ENCODE measurements at regions not wholly inside any gene's neighbourhood (a gene's known extent, or its start where the extent isn't known, plus 50 kb on each side); places are given as distances from the start of the nearest gene placed in this dataset.

DNA sequence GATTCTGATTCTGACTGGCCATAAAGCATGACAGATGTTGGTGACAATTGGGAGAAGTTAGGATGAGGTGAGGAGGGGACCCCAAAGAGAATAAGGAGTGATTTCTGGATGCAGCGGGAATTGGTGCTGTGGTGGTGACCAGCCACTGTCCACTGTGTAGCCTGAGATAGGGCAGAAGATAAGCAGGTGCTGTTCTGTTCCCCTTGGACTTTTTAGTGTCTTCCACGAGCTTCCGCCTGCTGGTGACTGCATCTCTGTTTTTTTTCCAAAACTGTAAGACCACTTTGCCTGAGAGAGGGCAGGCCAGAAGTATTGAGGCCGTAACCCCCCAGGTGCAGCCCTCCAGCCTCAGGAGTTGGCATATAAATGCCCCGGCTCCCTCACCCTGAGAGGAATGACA, 161.2 kb upstream of the MYL2 start:
- DNase-seq (ENCODE audit: low read depth, low spot score) = no peak

DNA sequence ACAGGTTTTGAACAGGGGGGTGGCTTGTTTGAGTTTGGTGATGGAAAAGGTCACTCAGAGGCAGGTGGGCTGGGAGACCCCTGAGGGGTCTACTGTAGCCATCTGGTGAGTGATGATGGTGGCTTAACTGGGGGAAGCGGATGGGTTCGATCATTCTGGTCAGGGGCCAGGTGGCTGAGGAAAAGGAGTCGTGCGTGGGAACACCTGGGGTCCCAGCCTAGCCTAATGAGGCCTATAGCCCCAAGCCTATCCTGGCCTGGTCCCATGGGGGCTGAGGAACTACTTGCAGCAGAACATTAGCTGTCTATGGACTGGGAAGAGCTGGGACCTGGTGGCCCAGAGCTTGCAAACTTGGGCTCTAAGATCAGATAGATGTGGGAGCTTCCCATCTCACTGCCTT, 158.4 kb upstream of the MYL2 start:
- DNase-seq (ENCODE audit: low read depth, low spot score) = no peak

DNA sequence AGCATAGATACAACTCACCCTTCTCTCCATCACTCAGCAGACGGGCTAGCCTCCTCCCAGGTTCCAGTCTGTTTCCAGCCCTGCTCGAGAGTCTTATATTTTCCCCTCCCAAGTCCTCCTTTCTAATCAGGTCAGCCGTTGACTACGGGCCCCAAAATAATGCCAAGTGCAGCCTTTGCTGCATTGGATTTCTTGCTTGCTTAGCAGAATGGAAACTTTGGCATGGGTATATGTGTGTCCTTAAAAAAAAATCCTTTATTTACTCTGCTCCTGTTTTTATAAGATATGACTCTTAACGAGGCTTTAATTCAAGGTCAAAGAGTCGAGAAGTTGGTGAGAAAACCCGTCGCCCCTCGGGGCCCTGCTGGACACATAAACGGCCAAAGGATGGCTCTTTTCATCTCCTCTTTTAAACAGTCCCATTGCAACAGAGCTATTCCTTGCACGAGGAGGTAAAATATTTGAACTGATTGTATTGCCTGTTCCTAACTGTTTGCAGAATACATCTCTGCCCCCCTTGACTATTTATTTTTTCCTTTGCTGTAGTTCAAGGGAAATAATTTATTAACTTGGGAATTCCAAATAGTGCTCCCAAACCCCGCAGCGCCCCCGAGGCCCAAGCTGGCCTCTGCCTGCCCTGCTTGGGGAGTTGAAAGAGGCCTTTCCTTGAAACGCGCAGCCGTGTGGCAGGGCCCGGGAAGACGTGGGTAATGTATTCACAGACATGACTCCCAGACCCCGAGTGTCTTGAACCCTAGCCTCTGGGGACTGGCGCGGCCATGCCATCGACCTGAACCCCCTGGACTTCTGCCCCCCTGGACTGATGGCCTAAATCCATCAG, 156.5 kb upstream of the MYL2 start:
- no peak for DNase-seq (ENCODE audit: low read depth, low spot score)

DNA sequence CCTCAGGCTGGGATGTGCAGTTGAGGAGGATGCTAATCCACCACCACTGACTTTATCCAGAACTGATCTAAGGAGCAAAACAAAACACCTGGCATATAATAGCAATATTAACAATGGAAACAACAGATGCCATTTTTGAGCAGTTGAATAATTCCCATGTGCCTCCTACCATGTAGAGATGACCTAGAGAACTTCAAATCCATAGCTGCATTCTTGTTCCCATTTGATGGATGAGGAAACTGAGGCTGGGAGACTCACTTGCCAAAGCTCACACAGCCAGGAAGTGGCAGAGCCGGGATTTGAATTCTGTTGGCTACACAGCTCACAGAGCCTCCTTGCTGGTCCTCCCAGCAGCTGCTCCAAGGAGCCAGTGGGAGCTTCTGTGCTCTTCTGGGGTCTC, 155.8 kb upstream of the MYL2 start:
- no peak for DNase-seq (ENCODE audit: low read depth, low spot score)

DNA sequence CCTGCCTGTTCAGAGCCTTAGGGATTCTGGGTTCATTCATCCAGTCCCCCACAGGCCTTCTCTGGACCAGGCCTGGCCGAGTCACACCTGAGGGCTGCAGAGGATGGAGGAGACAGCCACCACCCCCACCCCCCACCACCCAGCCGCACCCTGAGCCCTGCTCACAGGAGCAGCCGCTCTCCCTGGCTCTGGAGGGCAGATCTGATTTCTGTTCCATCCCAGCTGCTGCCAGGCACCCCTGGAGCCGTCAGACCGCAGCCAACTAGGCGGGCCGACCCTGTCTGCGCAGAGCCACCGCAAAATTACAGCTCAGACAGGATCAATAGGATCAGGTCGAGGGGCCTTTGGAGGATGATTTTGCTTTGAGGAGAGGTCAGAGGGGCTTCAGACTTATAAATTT, 154.6 kb upstream of the MYL2 start:
- DNase-seq (ENCODE audit: low read depth, low spot score) = no peak

DNA sequence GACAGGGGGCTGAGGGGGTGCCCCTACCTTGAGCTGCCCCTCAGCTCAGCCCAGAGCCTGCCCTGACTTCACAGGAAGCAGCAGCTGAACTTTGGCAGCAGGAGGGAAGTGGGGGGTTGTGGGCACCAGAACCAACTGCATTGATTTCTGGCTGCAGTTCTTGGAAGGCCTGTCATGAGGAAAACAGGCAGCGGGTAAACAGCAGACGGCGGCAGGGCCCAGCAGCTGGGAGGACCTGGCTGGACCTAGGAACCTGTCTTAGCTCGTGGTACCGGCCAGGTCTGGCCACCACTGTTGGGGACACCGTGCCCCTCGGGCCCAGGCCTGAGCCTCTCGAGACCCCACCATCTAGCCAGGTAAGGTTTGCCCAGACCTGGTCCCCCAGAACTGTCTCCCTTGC, 154.2 kb upstream of the MYL2 start:
- no peak for DNase-seq (ENCODE audit: low read depth, low spot score)

DNA sequence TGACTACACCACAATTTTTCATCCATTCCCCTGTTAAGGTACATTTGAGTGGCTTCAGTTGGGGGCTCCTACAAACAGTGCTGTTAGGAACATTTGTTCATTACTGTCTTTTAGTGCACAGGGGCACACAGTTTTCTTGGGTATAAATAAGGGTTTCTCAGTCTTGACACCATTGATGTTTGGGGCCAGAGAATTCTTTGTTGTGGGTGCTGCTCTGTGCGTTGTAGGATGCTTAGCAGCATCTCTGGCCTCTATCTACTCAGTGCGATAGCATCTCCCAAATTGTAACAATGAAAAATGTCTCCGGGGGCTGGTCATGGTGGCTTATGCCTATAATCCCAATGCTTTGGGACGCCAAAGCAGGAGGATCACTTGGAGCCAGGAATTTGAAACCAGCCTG, 153.0 kb upstream of the MYL2 start:
- no peak for DNase-seq (ENCODE audit: low read depth, low spot score)

DNA sequence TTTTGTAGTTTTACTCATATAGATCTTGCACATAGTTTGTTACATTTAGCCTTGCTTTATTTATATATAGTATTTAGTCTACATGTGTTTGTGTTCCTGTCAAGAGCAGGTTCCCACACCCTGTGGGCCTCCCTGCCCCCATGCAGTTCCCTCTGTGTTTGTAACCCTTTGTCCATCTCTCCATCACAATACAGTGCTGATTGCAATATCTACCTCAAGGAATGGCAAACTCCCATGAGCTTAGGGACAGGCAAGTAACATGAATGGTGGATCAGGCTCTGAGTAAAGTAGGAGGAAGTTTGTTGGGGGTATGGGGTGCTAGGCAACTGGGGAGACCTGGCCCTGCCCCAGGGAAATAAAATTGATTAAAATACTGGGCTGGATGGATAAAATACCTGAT, 151.9 kb upstream of the MYL2 start:
- DNase-seq (ENCODE audit: low read depth, low spot score) = peak; percentile 15

DNA sequence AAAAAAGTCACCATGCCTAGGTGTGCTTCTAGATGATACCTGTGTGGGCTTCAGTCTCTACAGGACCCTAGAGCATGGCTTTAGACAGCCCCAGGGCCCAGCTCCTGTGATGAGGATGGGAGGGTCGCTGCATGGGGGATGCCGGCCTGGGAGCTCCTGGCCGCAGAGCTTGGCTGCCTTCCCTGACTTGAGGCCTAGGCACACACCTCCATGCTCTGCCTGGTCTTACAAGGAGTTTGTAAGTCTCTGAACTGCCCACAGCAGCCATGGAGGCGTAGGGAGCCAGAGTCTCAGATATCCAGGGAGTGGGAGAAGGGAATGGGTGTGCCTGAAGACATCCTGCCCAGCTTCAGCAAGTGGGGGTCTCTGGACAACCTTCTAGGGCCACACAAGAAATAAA, 149.5 kb upstream of the MYL2 start:
- DNase-seq (ENCODE audit: low read depth, low spot score) = no peak

DNA sequence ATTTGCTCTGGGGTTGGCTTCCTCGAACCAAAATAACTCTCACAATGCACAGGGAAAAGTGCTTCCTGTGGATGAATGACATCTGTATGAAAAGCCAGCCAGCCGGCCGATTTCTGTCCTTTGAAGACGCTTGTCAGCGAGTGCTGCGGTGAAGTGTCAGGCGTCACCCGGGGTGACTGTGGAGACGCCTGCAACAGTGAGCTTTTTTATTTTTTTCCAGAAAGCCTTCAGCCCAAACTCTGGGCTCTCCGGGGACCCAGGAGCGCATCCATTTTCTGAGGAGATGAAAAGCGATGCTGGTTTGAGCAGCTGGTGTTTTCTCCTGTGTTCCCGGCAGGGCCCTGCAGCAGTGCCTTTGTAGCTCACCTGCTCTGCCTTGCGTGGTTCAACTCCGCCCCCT, 147.9 kb upstream of the MYL2 start:
- DNase-seq (ENCODE audit: low read depth, low spot score) = no peak

DNA sequence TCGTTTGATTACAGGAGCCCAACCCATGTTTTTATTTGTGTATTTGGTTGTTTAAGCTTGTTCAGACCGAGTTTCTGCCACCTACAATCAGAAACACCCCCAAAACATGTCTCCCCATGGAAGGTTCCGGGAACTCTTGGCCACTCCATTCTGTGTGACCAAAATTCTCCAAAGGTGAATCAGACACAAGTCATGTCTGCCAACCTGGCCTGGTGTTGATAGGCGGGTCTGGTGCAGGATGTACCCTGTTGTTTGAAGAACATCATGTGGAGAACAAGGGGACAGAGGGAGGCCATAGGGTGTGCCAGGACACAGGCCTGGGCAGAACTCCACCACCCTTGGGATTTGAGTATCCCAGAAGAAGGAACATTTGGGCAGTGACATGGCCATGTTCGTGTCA, 147.1 kb upstream of the MYL2 start:
- no peak for DNase-seq (ENCODE audit: low read depth, low spot score)

DNA sequence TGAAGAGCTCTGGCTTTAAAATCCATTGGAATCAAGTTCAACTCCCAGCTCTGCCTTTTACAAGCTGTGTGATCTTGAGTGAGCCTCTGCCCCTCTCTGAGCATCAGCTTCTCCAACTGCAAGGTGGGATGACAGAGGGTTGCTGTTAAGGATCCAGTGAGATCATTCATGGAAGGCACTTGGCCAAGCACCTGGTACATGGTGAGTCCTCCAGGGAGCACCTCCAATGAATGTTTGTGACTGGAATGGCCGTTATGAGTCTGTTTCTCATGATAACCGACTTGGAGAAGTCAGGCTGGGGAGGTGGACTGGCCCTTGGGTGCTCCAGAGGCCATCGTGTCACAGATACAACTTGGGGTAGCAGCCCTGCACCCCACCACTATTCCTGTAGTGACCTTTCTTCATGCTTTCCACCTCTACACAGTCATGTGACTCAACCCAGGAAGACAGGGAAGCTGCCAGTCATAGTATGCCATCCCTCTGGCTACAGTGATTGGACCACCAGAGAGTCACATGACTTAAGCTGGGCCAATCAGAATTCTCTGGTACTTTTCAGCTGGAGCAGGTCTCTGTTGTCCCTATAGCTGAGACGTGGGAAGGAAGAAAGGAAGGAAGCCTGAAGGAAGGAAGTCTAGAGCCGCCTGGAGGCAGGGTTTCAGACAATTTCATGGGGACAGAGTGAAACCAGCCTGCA, 146.5 kb upstream of the MYL2 start:
- DNase-seq (ENCODE audit: low read depth, low spot score) = peak; percentile 40

DNA sequence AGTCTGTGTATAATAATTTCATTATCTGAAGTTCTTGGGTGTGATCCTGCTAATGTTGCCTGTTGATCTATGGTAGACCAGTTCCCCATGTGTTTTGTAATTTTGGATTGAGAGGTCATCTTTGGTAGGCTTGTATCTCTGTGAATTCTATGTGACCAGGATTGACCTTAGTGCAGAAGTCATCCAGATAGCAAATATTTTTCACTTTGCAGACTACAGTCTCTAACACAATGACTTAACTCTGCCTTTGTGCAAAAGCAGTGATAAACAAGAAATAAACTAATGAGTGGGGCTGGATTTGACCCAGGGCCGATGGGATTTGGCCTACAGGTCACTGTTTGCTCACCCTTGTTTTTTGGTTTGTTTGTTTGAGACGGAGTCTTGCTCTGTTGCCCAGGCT, 144.6 kb upstream of the MYL2 start:
- no peak for DNase-seq (ENCODE audit: low read depth, low spot score)

DNA sequence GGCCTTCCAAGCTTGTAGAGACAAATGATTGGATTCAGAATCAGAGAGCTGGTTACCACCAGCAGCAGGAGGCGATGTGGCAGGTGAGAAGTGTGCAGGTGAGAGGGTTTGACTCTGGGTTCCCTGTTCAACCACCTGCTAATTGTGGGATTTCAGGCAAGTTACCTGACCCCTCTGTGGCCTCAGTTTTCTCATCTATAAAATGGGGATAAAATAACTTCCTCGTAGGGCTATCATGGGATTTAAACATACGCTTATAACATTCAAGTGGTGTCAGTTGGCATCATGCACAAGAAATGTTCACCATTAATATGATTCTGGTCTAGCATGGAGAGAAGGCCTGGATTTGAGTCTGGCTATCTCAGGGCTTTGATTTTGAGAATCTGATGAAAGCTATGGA, 143.8 kb upstream of the MYL2 start:
- no peak for DNase-seq (ENCODE audit: low read depth, low spot score)

DNA sequence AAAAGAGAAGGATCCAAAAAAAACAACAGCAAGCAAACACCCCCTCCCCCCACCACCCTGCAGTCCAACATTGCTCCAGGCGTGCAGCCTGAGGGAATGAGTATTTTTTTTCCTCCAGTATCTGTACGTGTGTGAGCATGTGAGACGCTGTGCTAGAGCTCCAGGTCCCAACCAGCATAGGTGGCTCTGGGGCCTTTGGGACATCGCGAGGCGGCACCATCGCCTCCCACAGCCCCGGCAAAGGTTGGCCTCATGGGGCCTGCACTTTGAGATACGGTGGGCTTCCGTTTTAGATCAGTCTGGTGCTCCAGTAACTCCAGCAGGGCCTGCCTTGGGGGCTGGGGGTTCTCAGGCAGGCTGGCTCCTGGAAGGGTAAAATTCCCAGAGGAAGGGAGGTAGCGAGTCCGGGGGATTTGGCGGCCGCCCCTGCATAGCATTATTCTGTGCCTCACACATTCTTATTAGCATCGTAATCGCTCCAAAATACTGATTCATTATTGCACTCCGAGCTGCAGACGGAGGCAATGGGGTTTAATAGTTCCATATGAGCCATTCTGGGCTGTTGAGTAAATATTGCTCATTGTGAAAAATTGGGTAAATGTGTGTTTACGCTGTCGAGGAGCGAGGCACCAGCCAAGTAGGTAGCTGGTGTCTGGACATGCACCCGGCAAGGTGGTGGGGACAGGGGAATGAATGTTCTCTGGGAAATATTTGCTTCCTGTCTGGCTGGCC, 143.1 kb upstream of the MYL2 start:
- no peak for DNase-seq (ENCODE audit: low read depth, low spot score)

DNA sequence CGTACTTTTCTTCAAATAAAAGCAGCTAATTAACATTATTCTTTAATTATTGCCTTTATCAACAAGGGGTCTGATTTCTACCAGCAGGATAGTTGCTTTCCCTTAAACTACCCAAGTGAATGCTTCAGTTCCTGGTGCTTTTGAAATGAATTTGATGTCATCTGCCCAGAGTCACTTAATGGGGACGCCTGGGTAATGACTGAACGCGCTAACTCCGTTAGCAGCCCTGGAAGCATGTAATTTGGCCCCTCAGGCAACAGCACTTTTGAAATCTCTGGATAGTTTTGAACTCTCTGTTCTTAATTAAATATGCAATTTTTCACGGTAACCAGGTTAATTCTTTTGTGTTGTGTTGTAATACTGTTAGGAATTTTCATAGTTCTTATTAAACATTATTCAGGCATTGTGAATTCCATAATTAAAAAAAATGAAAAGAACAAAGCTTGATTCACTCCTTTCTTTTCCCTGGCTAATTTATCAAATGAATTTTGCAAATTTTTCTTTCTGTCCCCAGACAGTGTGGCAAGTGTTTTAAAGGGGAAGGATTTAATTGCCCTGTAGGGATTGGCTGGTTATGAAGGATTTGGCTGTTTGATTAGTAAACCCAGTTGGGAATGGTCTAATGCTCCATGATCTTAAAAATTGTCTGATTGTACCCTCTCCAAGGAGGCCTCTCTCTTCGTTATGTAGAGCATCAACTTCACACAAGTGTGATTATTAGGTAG, 137.5 kb upstream of the MYL2 start:
- no peak for DNase-seq (ENCODE audit: low read depth, low spot score)

DNA sequence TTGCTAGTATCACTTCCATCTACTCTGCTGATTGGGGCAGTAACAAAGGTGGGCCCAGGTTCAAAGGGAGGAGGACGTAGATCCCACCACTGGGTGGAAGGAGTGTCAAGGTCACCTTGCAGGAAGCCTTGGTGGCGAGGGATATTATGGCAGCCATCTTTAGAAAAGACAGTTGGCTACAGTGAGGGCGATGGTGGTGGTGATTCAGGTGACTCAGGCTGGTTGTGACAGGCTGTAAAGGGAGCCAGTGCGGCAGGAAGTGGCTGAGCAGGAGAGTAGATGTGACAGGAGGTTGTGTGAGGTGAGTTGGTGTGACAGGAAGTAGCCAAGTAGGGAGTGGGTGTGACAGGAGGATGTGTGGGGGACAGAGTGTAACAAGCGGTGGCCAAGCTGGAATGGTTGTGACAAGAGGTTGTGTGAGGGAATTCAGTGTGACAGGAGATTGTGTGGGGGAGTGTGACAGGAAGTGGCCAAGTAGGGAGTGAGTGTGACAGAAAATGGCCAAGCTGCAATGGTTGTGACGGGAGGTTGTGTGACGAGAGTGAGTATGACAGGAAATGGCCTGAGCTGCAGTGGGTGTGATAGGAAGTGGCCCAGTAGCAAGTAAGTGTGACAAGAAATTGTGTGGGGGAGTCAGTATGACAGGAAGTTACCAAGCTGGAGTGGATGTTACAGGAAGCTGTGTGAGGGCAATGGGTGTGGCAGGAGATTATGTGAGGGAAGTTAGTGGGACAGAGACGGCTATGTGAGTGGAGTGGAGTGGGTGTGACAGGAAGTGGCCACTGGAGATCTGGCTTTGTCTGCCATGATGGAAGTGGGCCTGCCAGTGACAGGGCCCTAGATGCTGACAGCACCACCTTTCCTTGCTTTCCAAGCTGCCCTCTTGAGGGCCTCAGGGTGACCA, 136.5 kb upstream of the MYL2 start:
- no peak for DNase-seq (ENCODE audit: low read depth, low spot score)

DNA sequence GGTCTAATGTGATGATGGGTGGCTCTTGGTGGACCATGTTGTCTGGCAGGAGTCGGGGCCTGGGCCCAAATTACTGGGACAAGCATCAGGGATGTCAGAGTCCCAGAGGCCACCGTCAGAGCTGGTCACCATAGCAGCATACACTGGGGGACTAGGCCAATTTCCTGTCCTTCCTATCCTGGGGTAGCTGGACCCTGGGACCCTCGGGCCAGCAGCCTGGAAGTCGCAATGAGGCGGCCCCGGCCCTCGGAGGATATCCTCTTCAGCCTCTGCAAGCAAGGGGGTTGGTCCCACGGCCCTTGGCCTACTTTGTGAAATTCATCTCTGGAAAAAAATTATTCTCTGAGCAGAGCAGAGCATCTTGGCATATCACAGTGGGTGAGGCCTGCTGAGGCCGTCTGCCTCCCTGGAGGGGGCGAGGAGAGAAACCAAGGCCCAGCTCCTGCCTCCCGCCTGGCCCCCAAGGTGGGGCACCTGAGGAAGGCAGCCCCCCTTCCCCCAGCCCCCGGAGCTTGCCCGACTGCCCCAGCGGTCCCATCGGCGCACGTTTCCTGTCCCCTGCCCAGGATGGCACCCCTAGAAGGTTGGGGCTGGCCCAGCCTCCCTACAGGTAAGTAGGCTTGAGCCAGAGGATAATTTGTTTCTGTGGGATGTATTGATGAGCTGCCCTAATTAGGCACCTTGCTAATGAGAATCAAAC, 135.0 kb upstream of the MYL2 start:
- DNase-seq (ENCODE audit: low read depth, low spot score) = no peak

DNA sequence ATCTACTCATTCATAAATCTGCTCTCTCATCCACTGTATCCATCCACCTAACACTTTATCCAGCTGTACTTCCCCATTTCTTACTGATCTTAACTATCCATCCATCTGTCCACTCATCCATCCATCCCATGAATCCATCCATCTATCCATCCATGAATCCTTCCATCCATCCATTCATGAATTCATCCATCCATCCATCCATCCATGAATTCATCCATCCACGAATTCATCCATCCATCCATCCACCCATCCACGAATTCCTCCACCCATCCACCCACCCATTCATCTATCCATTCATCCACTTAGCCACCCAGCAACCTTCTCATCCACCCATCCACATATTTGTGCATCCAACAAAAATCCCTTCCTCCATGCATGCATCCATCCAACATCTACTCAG, 128.6 kb upstream of the MYL2 start:
- DNase-seq (ENCODE audit: low read depth, low spot score) = no peak

DNA sequence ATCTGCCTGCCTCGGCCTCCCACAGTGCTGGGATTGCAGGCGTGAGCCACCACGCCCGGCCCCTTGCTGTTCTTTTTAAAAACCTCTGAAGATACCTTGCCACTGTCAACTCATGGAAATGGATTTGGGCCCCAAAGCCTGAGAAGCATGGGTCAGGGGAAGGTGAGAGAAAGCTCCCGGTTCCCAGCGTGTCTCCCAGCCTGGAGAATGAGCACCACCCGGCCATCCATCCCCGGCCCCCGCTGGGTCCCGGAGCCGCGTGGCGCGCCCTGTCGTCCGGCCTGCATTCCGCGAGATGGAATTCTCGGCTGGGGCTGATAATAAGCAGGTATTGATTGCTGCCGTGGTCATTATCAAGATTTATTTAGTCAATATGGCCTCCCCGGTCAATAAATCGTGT, 126.5 kb upstream of the MYL2 start:
- DNase-seq (ENCODE audit: low read depth, low spot score) = peak; percentile 62
